ENCODE measurements at regions not wholly inside any gene's neighbourhood (a gene's known extent, or its start where the extent isn't known, plus 50 kb on each side); places are given as distances from the start of the nearest gene placed in this dataset.
"Not testable (repeated sequence)": the region's sequence is repeated elsewhere in the genome, so short reads cannot be mapped to it uniquely, and the experiment has no call there.

GRCh38 chr12:63508543-63508942 is 159.8 kb downstream of the DPY19L2 start:
- Histone ChIP-seq H3K9ac (ENCODE audit: low read depth, low read length) (no peak overlapping the region), H3K27ac (ENCODE audit: low read depth, low read length) (no peak overlapping the region), H3K4me1 (ENCODE audit: control insufficient read depth, insufficient read depth, low read length) (no peaks in the 10 kb centered on the region), H3K4me3 (ENCODE audit: low read depth, low read length) (no peak overlapping the region), H3K9me3 (ENCODE audit: control insufficient read depth, insufficient read depth, low read length) (no peaks in the 10 kb centered on the region), H3K27me3 (ENCODE audit: control insufficient read depth, insufficient read depth, low read length) (no peaks in the 10 kb centered on the region), H3K36me3 (ENCODE audit: control insufficient read depth, insufficient read depth, low read length) (no peaks in the 10 kb centered on the region)

- Histone ChIP-seq H3K9ac (ENCODE audit: low read depth, low read length) (no peak overlapping the region), H3K4me3 (ENCODE audit: low read depth, low read length) (no peak overlapping the region), H3K36me3 (ENCODE audit: control insufficient read depth, insufficient read depth, low read length) (no peaks in the 10 kb centered on the region), H3K9me3 (ENCODE audit: control insufficient read depth, insufficient read depth, low read length) (no peaks in the 10 kb centered on the region), H3K27me3 (ENCODE audit: control insufficient read depth, insufficient read depth, low read length) (no peaks in the 10 kb centered on the region), H3K4me1 (ENCODE audit: control insufficient read depth, insufficient read depth, low read length) (no peaks in the 10 kb centered on the region), H3K27ac (ENCODE audit: low read depth, low read length) (no peak overlapping the region)
These were observed 168.7 kb downstream of the DPY19L2 start for GRCh38 chr12:63499567-63499966.

GRCh38 chr12:63498239-63498638 is 170.1 kb downstream of the DPY19L2 start:
- Histone ChIP-seq H3K27me3 (ENCODE audit: control insufficient read depth, insufficient read depth, low read length) (no peaks in the 10 kb centered on the region), H3K4me3 (ENCODE audit: low read depth, low read length) (no peak overlapping the region), H3K9me3 (ENCODE audit: control insufficient read depth, insufficient read depth, low read length) (no peaks in the 10 kb centered on the region), H3K4me1 (ENCODE audit: control insufficient read depth, insufficient read depth, low read length) (no peaks in the 10 kb centered on the region), H3K36me3 (ENCODE audit: control insufficient read depth, insufficient read depth, low read length) (no peaks in the 10 kb centered on the region), H3K27ac (ENCODE audit: low read depth, low read length) (no peak overlapping the region), H3K9ac (ENCODE audit: low read depth, low read length) (no peak overlapping the region)

GRCh38 chr12:63496654-63497053 is 171.6 kb downstream of the DPY19L2 start:
- Histone ChIP-seq H3K4me1 (ENCODE audit: control insufficient read depth, insufficient read depth, low read length) (no peaks in the 10 kb centered on the region), H3K36me3 (ENCODE audit: control insufficient read depth, insufficient read depth, low read length) (no peaks in the 10 kb centered on the region), H3K9me3 (ENCODE audit: control insufficient read depth, insufficient read depth, low read length) (no peaks in the 10 kb centered on the region)

GRCh38 chr12:63495974-63496373 is 172.3 kb downstream of the DPY19L2 start:
- H3K27ac ChIP-seq (ENCODE audit: low read depth, low read length): no peak overlapping the region
- no peak overlapping the region for H3K9ac ChIP-seq (ENCODE audit: low read depth, low read length)
- no peaks in the 10 kb centered on the region for H3K36me3 ChIP-seq (ENCODE audit: control insufficient read depth, insufficient read depth, low read length)
- no peaks in the 10 kb centered on the region for H3K4me1 ChIP-seq (ENCODE audit: control insufficient read depth, insufficient read depth, low read length)
- no peaks in the 10 kb centered on the region for H3K27me3 ChIP-seq (ENCODE audit: control insufficient read depth, insufficient read depth, low read length)
- H3K9me3 ChIP-seq (ENCODE audit: control insufficient read depth, insufficient read depth, low read length): no peaks in the 10 kb centered on the region
- no peak overlapping the region for H3K4me3 ChIP-seq (ENCODE audit: low read depth, low read length)

More at GRCh38 chr12:63496654-63497053, 171.6 kb downstream of the DPY19L2 start:
- H3K27ac ChIP-seq (ENCODE audit: low read depth, low read length): no peak overlapping the region
- H3K27me3 ChIP-seq (ENCODE audit: control insufficient read depth, insufficient read depth, low read length): no peaks in the 10 kb centered on the region
- no peak overlapping the region for H3K4me3 ChIP-seq (ENCODE audit: low read depth, low read length)
- no peak overlapping the region for H3K9ac ChIP-seq (ENCODE audit: low read depth, low read length)

- not testable (repeated sequence) for H3K27ac ChIP-seq (ENCODE audit: low read depth, low read length); H3K9ac ChIP-seq (ENCODE audit: low read depth, low read length); H3K4me1 ChIP-seq (ENCODE audit: control insufficient read depth, insufficient read depth, low read length); H3K36me3 ChIP-seq (ENCODE audit: control insufficient read depth, insufficient read depth, low read length); H3K9me3 ChIP-seq (ENCODE audit: control insufficient read depth, insufficient read depth, low read length); H3K27me3 ChIP-seq (ENCODE audit: control insufficient read depth, insufficient read depth, low read length); H3K4me3 ChIP-seq (ENCODE audit: low read depth, low read length)
These were observed 174.9 kb downstream of the DPY19L2 start for GRCh38 chr12:63493357-63493756.

GRCh38 chr12:63480186-63480585 is 188.1 kb downstream of the DPY19L2 start:
- Histone ChIP-seq H3K4me1 (ENCODE audit: control insufficient read depth, insufficient read depth, low read length) (no peaks in the 10 kb centered on the region), H3K9me3 (ENCODE audit: control insufficient read depth, insufficient read depth, low read length) (no peaks in the 10 kb centered on the region), H3K36me3 (ENCODE audit: control insufficient read depth, insufficient read depth, low read length) (no peaks in the 10 kb centered on the region), H3K27ac (ENCODE audit: low read depth, low read length) (no peak overlapping the region), H3K9ac (ENCODE audit: low read depth, low read length) (no peak overlapping the region), H3K27me3 (ENCODE audit: control insufficient read depth, insufficient read depth, low read length) (no peaks in the 10 kb centered on the region), H3K4me3 (ENCODE audit: low read depth, low read length) (no peak overlapping the region)

- Histone ChIP-seq H3K4me1 (ENCODE audit: control insufficient read depth, insufficient read depth, low read length) (no peaks in the 10 kb centered on the region), H3K27me3 (ENCODE audit: control insufficient read depth, insufficient read depth, low read length) (no peaks in the 10 kb centered on the region), H3K9ac (ENCODE audit: low read depth, low read length) (no peak overlapping the region), H3K27ac (ENCODE audit: low read depth, low read length) (no peak overlapping the region), H3K36me3 (ENCODE audit: control insufficient read depth, insufficient read depth, low read length) (no peaks in the 10 kb centered on the region), H3K9me3 (ENCODE audit: control insufficient read depth, insufficient read depth, low read length) (no peaks in the 10 kb centered on the region), H3K4me3 (ENCODE audit: low read depth, low read length) (no peak overlapping the region)
These were observed 198.1 kb downstream of the DPY19L2 start for GRCh38 chr12:63470161-63470560.

- H3K4me1 ChIP-seq (ENCODE audit: control insufficient read depth, insufficient read depth, low read length): no peaks in the 10 kb centered on the region
- H3K9ac ChIP-seq (ENCODE audit: low read depth, low read length): no peak overlapping the region
- no peak overlapping the region for H3K4me3 ChIP-seq (ENCODE audit: low read depth, low read length)
- H3K9me3 ChIP-seq (ENCODE audit: control insufficient read depth, insufficient read depth, low read length): no peaks in the 10 kb centered on the region
- H3K27ac ChIP-seq (ENCODE audit: low read depth, low read length): no peak overlapping the region
- no peaks in the 10 kb centered on the region for H3K36me3 ChIP-seq (ENCODE audit: control insufficient read depth, insufficient read depth, low read length)
- no peaks in the 10 kb centered on the region for H3K27me3 ChIP-seq (ENCODE audit: control insufficient read depth, insufficient read depth, low read length)
These were observed 200.3 kb downstream of the DPY19L2 start for GRCh38 chr12:63467951-63468350.

GRCh38 chr12:63457857-63458256 is 210.4 kb downstream of the DPY19L2 start:
- Histone ChIP-seq H3K4me1 (ENCODE audit: control insufficient read depth, insufficient read depth, low read length) (no peaks in the 10 kb centered on the region), H3K9me3 (ENCODE audit: control insufficient read depth, insufficient read depth, low read length) (no peaks in the 10 kb centered on the region), H3K36me3 (ENCODE audit: control insufficient read depth, insufficient read depth, low read length) (no peaks in the 10 kb centered on the region), H3K4me3 (ENCODE audit: low read depth, low read length) (no peak overlapping the region), H3K27ac (ENCODE audit: low read depth, low read length) (no peak overlapping the region), H3K9ac (ENCODE audit: low read depth, low read length) (no peak overlapping the region), H3K27me3 (ENCODE audit: control insufficient read depth, insufficient read depth, low read length) (no peaks in the 10 kb centered on the region)

GRCh38 chr12:63457428-63457827 is 210.9 kb downstream of the DPY19L2 start:
- H3K36me3 ChIP-seq (ENCODE audit: control insufficient read depth, insufficient read depth, low read length): no peaks in the 10 kb centered on the region
- no peak overlapping the region for H3K4me3 ChIP-seq (ENCODE audit: low read depth, low read length)
- H3K4me1 ChIP-seq (ENCODE audit: control insufficient read depth, insufficient read depth, low read length): no peaks in the 10 kb centered on the region
- no peaks in the 10 kb centered on the region for H3K27me3 ChIP-seq (ENCODE audit: control insufficient read depth, insufficient read depth, low read length)
- H3K27ac ChIP-seq (ENCODE audit: low read depth, low read length): no peak overlapping the region
- no peak overlapping the region for H3K9ac ChIP-seq (ENCODE audit: low read depth, low read length)
- no peaks in the 10 kb centered on the region for H3K9me3 ChIP-seq (ENCODE audit: control insufficient read depth, insufficient read depth, low read length)

- Histone ChIP-seq H3K36me3 (ENCODE audit: control insufficient read depth, insufficient read depth, low read length) (no peaks in the 10 kb centered on the region), H3K9ac (ENCODE audit: low read depth, low read length) (no peak overlapping the region), H3K27me3 (ENCODE audit: control insufficient read depth, insufficient read depth, low read length) (no peaks in the 10 kb centered on the region), H3K4me3 (ENCODE audit: low read depth, low read length) (no peak overlapping the region), H3K27ac (ENCODE audit: low read depth, low read length) (no peak overlapping the region), H3K4me1 (ENCODE audit: control insufficient read depth, insufficient read depth, low read length) (no peaks in the 10 kb centered on the region), H3K9me3 (ENCODE audit: control insufficient read depth, insufficient read depth, low read length) (no peaks in the 10 kb centered on the region)
These were observed 217.5 kb downstream of the DPY19L2 start for GRCh38 chr12:63450816-63451215.
